Transverse colon (tissue), 4 donors: ENCODE measurements at regions not wholly inside any gene's neighbourhood (a gene's known extent, or its start where the extent isn't known, plus 50 kb on each side); places are given as distances from the start of the nearest gene placed in this dataset.

Experiments
- DNase-seq: peaks from one replicate; pipeline ENCODE4 v3.0.0-alpha.2; 2019
- H3K27ac ChIP-seq, 4 donors: fragments of 200-600 bp; sonication (generic); 2 replicates each; pipeline ENCODE4 v1.5.1; 2016 to 2018; ENCODE audit warnings: inconsistent platforms in 4 of 4
- H3K27me3 ChIP-seq: fragments of 200-600 bp; sonication (generic); 2 replicates; pipeline ENCODE4 v1.5.1; 2017; ENCODE audit warnings: inconsistent platforms
- H3K36me3 ChIP-seq, 4 donors: fragments of 200-600 bp; sonication (generic); 2 replicates each; pipeline ENCODE4 v1.5.1; 2017 to 2019; ENCODE audit warnings: inconsistent platforms in 4 of 4
- H3K4me1 ChIP-seq, 4 donors: fragments of 200-600 bp; sonication (generic); 2 replicates each; pipeline ENCODE4 v1.5.1; 2017 to 2020; ENCODE audit warnings: inconsistent platforms in 4 of 4
- H3K4me3 ChIP-seq, 4 donors: fragments of 200-600 bp; sonication (generic); 1 replicate in 1 of 4; 2 replicates in 3 of 4; pipeline versions ENCODE4 v1.5.1 to v1.6.1; 2017 to 2019; ENCODE audit warnings: inconsistent platforms in 4 of 4
- H3K9me3 ChIP-seq, 2 donors: fragments of 200-600 bp; sonication (generic); 2 replicates each; pipeline ENCODE4 v1.5.1; 2017 to 2019; ENCODE audit warnings: inconsistent platforms in 2 of 2
- EP300 ChIP-seq: sonication (generic); formaldehyde crosslinking; IDR thresholded peaks from one replicate; pipeline ENCODE4 v1.6.1; 2017; ENCODE audit warnings: antibody characterized with exemption, low read depth
- POLR2A ChIP-seq: fragments of 450-650 bp; IDR thresholded peaks from one replicate; pipeline ENCODE4 v1.6.1; 2016; ENCODE audit warnings: antibody characterized with exemption, mild to moderate bottlenecking, moderate library complexity
- POLR2AphosphoS5 ChIP-seq, 3 donors: sonication (generic); formaldehyde crosslinking; IDR thresholded peaks; one replicate each; pipeline ENCODE4 v1.6.1; 2016; ENCODE audit warnings: antibody characterized with exemption in 3 of 3
- WGBS, 2 donors: methylation state at CpG; one replicate each; pipeline ENCODE4 v1.1.5; 2018; ENCODE audit warnings: low coverage in 1 of 2; 5-methylcytosine and 5-hydroxymethylcytosine counted together
- in situ Hi-C, 4 donors: fragments of 200-750 bp; cut with MboI; loops; one replicate each; pipeline versions ENCODE4 v1.15.0 to v1.15.1; 2017; ENCODE audit warnings: low sequenced_read_pairs in 3 of 4, low pct_ligation_motif_present in 1 of 4, low pct_unique_long_range_greater_than_20kb in 1 of 4
- intact Hi-C: fragments of 100-400 bp; cut with DNase I; formaldehyde crosslinking; loops from one replicate; pipeline ENCODE4 v1.15.1; 2023; ENCODE audit warnings: low total_unique reads
- TF ChIP-seq, protein P1 (sequence below), 5 experiments: fragments of 200-600 bp in 3 of 5; fragments of 450-650 bp in 2 of 5; sonication (generic) in 3 of 5; IDR thresholded peaks; 1 replicate in 2 of 5; 2 replicates in 3 of 5; pipeline ENCODE4 v1.5.1; 2016 to 2017; ENCODE audit warnings: antibody characterized with exemption in 5 of 5, inconsistent platforms in 3 of 5, mild to moderate bottlenecking in 2 of 5, moderate library complexity in 1 of 5

DNA sequence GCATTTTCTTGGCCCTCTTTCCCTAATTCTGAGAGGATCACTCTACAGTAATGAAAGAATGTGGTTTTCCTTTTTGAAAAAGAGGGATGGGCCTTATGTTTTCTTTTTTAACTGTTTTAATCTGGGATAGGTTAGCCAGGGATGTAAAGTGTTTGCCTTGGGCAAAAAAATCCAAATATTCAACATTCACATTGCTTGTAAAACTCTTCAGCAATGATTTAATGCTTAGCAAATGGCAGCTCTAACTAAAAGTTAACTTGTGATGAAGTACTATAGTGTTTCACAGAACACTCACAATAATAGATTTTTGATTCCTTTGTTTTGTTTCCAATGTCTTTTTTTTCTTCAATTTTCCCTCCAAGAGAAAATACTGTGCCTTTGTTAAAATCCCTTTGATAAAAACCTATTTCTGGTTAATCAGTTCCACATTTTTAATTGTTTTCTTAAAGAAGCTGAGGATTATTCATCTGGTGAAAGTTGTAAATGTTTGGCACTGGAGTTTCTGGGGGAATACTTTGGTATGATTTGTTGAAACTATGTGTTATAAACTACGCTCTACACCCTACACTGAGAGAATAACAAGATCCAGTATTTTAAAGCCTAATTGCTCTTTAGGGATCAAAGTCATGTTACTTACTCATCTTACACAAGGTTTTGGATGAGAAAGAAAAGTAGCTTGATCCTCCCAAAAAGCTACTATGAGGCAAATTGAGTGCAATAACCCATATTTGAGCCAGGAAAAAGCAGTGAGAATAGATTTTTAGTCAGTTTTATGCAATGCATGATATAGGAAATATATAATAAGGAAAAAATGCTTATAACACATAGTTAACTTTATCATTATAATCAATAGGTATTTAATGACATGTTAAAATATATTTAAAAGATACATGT is 335.8 kb downstream of the EPHA7 start:
- in situ Hi-C loops, result no loop called here
- intact Hi-C loops, result no loop called here
- H3K36me3 ChIP-seq, result no peaks in the 10 kb centered on the region
- H3K9me3 ChIP-seq, result no peaks in the 10 kb centered on the region
- no peak overlapping the region for H3K27ac ChIP-seq
- H3K4me1 ChIP-seq, result no peaks in the 10 kb centered on the region
- no peak overlapping the region for H3K4me3 ChIP-seq
- TF ChIP-seq, protein P1, sequence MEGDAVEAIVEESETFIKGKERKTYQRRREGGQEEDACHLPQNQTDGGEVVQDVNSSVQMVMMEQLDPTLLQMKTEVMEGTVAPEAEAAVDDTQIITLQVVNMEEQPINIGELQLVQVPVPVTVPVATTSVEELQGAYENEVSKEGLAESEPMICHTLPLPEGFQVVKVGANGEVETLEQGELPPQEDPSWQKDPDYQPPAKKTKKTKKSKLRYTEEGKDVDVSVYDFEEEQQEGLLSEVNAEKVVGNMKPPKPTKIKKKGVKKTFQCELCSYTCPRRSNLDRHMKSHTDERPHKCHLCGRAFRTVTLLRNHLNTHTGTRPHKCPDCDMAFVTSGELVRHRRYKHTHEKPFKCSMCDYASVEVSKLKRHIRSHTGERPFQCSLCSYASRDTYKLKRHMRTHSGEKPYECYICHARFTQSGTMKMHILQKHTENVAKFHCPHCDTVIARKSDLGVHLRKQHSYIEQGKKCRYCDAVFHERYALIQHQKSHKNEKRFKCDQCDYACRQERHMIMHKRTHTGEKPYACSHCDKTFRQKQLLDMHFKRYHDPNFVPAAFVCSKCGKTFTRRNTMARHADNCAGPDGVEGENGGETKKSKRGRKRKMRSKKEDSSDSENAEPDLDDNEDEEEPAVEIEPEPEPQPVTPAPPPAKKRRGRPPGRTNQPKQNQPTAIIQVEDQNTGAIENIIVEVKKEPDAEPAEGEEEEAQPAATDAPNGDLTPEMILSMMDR (IDR thresholded peaks at IDR 0.05), result no peak
- TF ChIP-seq EP300, result no peak
- no peak for DNase-seq
- no peaks in the 10 kb centered on the region for H3K27me3 ChIP-seq
- WGBS, 2 donors, result 33 to 64% methylated on average over 1 of the region's 1 CpG

DNA sequence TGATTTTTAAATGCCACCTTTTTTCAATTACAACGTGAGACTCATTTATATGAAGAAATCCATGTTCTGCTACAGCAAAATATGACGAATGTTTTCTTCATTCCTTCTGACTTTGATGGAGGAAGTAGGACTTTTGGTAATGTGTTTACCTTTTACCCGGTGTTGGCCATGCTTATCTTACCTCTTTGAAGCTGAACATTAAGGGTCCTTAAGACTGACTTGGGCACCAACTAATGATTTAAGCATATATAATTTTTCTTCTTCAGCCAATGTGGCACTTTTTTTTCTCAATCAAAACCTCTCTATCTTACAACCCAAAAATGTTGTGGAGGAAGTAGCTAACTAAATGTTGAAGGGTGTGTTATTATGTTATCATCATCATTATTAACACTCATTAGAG is 337.5 kb downstream of the EPHA7 start:
- intact Hi-C loops, result no loop called here
- Histone ChIP-seq H3K4me3 (no peak overlapping the region), H3K36me3 (no peaks in the 10 kb centered on the region), H3K4me1 (no peaks in the 10 kb centered on the region), H3K9me3 (no peaks in the 10 kb centered on the region), H3K27me3 (no peaks in the 10 kb centered on the region), H3K27ac (no peak overlapping the region)
- TF ChIP-seq POLR2AphosphoS5 (IDR thresholded peaks at IDR 0.05) (no peak), POLR2A (no peak), EP300 (no peak)
- TF ChIP-seq, protein P1 (IDR thresholded peaks at IDR 0.05), result no peak
- DNase-seq, result no peak
- 71 to 81% methylated on average over 3 of the region's 3 CpGs for WGBS, 2 donors
- in situ Hi-C loops, result no loop called here

DNA sequence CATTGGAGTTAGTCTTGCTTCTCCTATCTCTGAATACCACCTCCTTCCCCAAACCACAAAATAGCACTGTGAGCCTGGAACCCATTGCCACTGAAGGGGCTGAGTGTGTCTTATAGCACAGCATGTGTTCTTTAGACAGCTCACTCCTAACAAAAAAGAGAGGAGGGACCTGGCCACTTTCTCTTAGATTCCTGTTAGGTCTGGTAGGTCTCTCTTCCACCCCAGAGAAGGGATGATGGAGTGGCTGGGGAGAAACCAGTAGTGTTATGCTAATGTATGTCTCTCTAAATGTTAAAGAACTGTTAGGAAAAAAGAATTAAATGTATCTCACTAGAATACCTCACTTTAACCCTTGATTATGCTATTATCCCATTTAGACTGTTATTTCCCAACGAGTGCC is 340.3 kb downstream of the EPHA7 start:
- no peak overlapping the region for H3K4me3 ChIP-seq
- H3K36me3 ChIP-seq, result no peaks in the 10 kb centered on the region
- TF ChIP-seq EP300, result no peak
- TF ChIP-seq POLR2AphosphoS5 (IDR thresholded peaks at IDR 0.05), result no peak
- TF ChIP-seq, protein P1 (IDR thresholded peaks at IDR 0.05), result no peak
- no peak for TF ChIP-seq POLR2A
- intact Hi-C loops, result no loop called here
- no peaks in the 10 kb centered on the region for H3K4me1 ChIP-seq
- no peak for DNase-seq
- in situ Hi-C loops, result no loop called here
- H3K9me3 ChIP-seq, result no peaks in the 10 kb centered on the region
- H3K27me3 ChIP-seq, result no peaks in the 10 kb centered on the region
- 50 to 73% methylated on average over 1 of the region's 1 CpG for WGBS, 2 donors
- H3K27ac ChIP-seq, result no peak overlapping the region

DNA sequence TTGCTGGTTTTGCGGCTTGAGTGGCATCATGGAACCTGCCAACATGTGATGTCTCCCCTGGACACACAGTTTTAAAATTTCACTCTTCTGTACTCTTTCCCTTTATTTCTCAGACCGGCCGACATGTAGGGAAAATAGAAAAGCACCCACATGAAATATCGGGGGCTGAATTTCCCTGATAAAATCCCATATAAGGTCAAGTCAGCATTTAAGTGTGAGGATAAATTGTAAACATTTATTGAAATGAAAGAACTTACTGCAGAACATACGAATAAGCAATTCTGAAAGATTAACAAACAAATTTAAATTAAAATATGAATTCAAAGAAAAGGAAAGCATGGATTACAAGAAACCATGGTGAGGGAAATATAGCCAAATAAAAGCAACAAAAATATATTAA is 345.5 kb downstream of the EPHA7 start:
- no peaks in the 10 kb centered on the region for H3K27me3 ChIP-seq
- 91 to 92% methylated on average over 5 of the region's 5 CpGs for WGBS, 2 donors
- H3K27ac ChIP-seq, result no peak overlapping the region
- in situ Hi-C loops (no loop called here), intact Hi-C loops (no loop called here)
- no peak for DNase-seq
- no peaks in the 10 kb centered on the region for H3K36me3 ChIP-seq
- H3K4me3 ChIP-seq, result no peak overlapping the region
- no peak for TF ChIP-seq POLR2AphosphoS5 (IDR thresholded peaks at IDR 0.05)
- H3K9me3 ChIP-seq, result no peaks in the 10 kb centered on the region
- H3K4me1 ChIP-seq, result no peaks in the 10 kb centered on the region

DNA sequence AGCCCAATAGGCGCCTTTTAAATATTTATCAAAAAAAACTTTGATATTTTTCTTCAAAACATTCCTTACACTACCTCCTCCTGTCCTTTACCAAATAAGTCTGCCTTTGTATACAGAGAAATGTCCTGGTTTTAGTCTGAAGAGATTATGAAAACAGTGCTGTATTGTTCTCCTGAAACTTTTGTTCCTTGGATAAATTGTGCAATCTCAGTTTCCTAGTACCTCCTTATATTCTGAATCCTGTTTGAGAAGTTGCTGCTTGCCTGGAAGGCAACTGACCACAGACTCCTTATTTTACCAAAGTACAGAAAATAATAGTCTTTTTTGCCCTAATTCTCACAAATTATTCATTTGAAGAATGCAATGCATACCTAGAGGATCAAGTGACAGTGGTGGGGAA is 349.5 kb downstream of the EPHA7 start:
- H3K27ac ChIP-seq, result no peak overlapping the region
- no peak overlapping the region for H3K4me3 ChIP-seq
- in situ Hi-C loops (no loop called here), intact Hi-C loops (no loop called here)
- no peaks in the 10 kb centered on the region for H3K9me3 ChIP-seq
- no peaks in the 10 kb centered on the region for H3K27me3 ChIP-seq
- DNase-seq, result no peak
- no peaks in the 10 kb centered on the region for H3K36me3 ChIP-seq
- TF ChIP-seq EP300, result no peak
- no peak for TF ChIP-seq POLR2A
- no peak for TF ChIP-seq POLR2AphosphoS5 (IDR thresholded peaks at IDR 0.05)
- TF ChIP-seq, protein P1 (IDR thresholded peaks at IDR 0.05), result no peak
- 56 to 83% methylated on average over 1 of the region's 1 CpG for WGBS, 2 donors
- H3K4me1 ChIP-seq, result no peaks in the 10 kb centered on the region
